Upper lobe of left lung (tissue), 4 donors: ENCODE measurements at regions not wholly inside any gene's neighbourhood (a gene's known extent, or its start where the extent isn't known, plus 50 kb on each side); places are given as distances from the start of the nearest gene placed in this dataset.

Experiments used
- POLR2A ChIP-seq, 4 donors: fragments of 450-650 bp; IDR thresholded peaks; one replicate each; pipeline ENCODE4 v1.5.1; 2016 to 2017; ENCODE audit warnings: antibody characterized with exemption in 4 of 4, mild to moderate bottlenecking in 2 of 4
- POLR2AphosphoS5 ChIP-seq, 2 donors: sonication (generic); formaldehyde crosslinking; IDR thresholded peaks; one replicate each; pipeline ENCODE4 v1.5.1; 2017; ENCODE audit warnings: antibody characterized with exemption in 2 of 2
- TF ChIP-seq, protein P1 (sequence below), 6 experiments: fragments of 450-650 bp in 4 of 6; fragments of 200-600 bp in 2 of 6; sonication (generic) in 2 of 6; IDR thresholded peaks; one replicate each; pipeline ENCODE4 v1.5.1; 2016 to 2019; ENCODE audit warnings: antibody characterized with exemption in 6 of 6

DNA sequence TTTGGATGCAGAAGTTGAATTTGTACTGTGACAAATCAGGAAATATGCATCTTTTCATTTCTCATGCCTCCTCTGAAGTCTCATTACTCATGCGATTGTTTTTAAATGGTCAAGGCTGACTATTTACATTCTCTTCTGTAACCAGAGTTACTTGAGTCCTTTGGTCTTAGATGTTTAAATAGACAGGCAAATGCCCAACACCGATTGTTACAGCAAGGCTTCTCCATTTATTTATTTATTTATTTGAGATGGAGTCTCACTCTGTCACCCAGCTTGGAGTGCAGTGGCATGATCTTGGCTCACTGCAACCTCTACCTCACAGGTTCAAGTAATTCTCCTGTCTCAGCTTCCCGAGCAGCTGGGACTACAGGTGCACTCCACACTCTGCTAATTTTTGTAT lies 72.7 kb upstream of the SLC28A3 start:
- TF ChIP-seq POLR2AphosphoS5 (IDR thresholded peaks at IDR 0.05) (no peak), POLR2A (IDR thresholded peaks at IDR 0.05) (no peak)
- TF ChIP-seq, protein P1, sequence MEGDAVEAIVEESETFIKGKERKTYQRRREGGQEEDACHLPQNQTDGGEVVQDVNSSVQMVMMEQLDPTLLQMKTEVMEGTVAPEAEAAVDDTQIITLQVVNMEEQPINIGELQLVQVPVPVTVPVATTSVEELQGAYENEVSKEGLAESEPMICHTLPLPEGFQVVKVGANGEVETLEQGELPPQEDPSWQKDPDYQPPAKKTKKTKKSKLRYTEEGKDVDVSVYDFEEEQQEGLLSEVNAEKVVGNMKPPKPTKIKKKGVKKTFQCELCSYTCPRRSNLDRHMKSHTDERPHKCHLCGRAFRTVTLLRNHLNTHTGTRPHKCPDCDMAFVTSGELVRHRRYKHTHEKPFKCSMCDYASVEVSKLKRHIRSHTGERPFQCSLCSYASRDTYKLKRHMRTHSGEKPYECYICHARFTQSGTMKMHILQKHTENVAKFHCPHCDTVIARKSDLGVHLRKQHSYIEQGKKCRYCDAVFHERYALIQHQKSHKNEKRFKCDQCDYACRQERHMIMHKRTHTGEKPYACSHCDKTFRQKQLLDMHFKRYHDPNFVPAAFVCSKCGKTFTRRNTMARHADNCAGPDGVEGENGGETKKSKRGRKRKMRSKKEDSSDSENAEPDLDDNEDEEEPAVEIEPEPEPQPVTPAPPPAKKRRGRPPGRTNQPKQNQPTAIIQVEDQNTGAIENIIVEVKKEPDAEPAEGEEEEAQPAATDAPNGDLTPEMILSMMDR (IDR thresholded peaks at IDR 0.05), result no peak
